CD4-positive, CD25-positive, alpha-beta regulatory T cell (primary cell): ENCODE measurements at regions not wholly inside any gene's neighbourhood (a gene's known extent, or its start where the extent isn't known, plus 50 kb on each side); places are given as distances from the start of the nearest gene placed in this dataset.

Experiments used
- ATAC-seq, 2 donors: fragments of 150-1000 bp; cut with Tn5 transposase; one replicate each; pipeline ENCODE4 v1.10.0; 2021; ENCODE audit warnings: low read depth in 2 of 2, moderate number of reproducible peaks in 2 of 2, moderate library complexity in 1 of 2
- DNase-seq, 3 donors: peaks; one replicate each; pipeline versions ENCODE4 v3.0.0 to v3.0.0-alpha.2; 2012 to 2022; ENCODE audit warnings: mixed read lengths in 1 of 3
- H3K27ac ChIP-seq: one replicate; pipeline ENCODE4 v1.7.0; 2013; ENCODE audit warnings: mild to moderate bottlenecking, low read length; ENCODE audit not compliant: insufficient read depth, poor library complexity, severe bottlenecking
- H3K27me3 ChIP-seq: one replicate; pipeline ENCODE4 v1.7.0; 2013; ENCODE audit warnings: low read length; ENCODE audit not compliant: control insufficient read depth, insufficient read depth
- H3K36me3 ChIP-seq: one replicate; pipeline ENCODE4 v1.7.0; 2013; ENCODE audit warnings: mild to moderate bottlenecking, low read length, moderate library complexity; ENCODE audit not compliant: control insufficient read depth, insufficient read depth
- H3K4me1 ChIP-seq: 2 replicates; pipeline ENCODE4 v1.7.0; 2013; ENCODE audit warnings: mild to moderate bottlenecking, low read length; ENCODE audit not compliant: insufficient read depth, control insufficient read depth, poor library complexity, severe bottlenecking
- H3K4me3 ChIP-seq: one replicate; pipeline ENCODE4 v1.7.0; 2013; ENCODE audit warnings: low read depth, mild to moderate bottlenecking, low read length, moderate library complexity
- H3K9me3 ChIP-seq, 2 experiments: 1 replicate in 1 of 2; 2 replicates in 1 of 2; pipeline ENCODE4 v1.7.0; 2013; ENCODE audit warnings: low read length in 2 of 2, mild to moderate bottlenecking in 1 of 2, moderate library complexity in 1 of 2; ENCODE audit not compliant: control insufficient read depth in 2 of 2
- H3K27ac Mint-ChIP-seq, 3 donors: one replicate each; pipeline ENCODE4 v1.8.0; 2020 to 2022; ENCODE audit warnings: mild to moderate bottlenecking in 3 of 3, mixed read lengths in 3 of 3, moderate library complexity in 2 of 3
- H3K27me3 Mint-ChIP-seq: one replicate; pipeline ENCODE4 v1.8.0; 2022; ENCODE audit warnings: mild to moderate bottlenecking, mixed read lengths
- H3K36me3 Mint-ChIP-seq: one replicate; pipeline ENCODE4 v1.8.0; 2020; ENCODE audit warnings: mixed read lengths
- H3K4me1 Mint-ChIP-seq, 4 donors: one replicate each; pipeline ENCODE4 v1.8.0; 2020 to 2022; ENCODE audit warnings: mixed read lengths in 4 of 4, mild to moderate bottlenecking in 1 of 4
- H3K4me3 Mint-ChIP-seq, 4 donors: one replicate each; pipeline ENCODE4 v1.8.0; 2020 to 2022; ENCODE audit warnings: mild to moderate bottlenecking in 4 of 4, mixed read lengths in 4 of 4, moderate library complexity in 3 of 4
- H3K9me3 Mint-ChIP-seq, 7 donors: one replicate each; pipeline ENCODE4 v1.8.0; 2020 to 2022; ENCODE audit warnings: mixed read lengths in 7 of 7, mild to moderate bottlenecking in 3 of 7, moderate library complexity in 2 of 7

DNA sequence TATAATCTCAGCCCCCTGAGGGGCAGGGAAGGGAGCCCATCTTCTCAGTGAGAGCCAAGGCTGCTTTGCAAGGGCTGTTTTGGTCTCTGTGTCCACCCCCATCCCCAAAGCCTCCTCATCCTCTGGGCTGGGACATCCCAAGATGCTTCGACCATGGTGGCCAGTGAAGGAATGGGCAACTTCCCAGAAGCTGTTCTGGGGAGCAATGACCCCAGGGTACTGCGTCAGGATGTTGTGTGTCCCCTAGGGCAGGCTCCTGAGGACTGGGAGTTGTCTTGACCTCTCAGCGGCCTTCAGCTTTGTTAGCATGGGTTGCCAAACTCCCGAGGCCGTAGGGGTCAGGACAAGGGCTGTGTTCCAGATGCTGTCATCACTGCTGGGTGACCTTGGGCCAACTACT is 238.4 kb upstream of the POU3F1 start:
- H3K27ac ChIP-seq: no peak overlapping the region

DNA sequence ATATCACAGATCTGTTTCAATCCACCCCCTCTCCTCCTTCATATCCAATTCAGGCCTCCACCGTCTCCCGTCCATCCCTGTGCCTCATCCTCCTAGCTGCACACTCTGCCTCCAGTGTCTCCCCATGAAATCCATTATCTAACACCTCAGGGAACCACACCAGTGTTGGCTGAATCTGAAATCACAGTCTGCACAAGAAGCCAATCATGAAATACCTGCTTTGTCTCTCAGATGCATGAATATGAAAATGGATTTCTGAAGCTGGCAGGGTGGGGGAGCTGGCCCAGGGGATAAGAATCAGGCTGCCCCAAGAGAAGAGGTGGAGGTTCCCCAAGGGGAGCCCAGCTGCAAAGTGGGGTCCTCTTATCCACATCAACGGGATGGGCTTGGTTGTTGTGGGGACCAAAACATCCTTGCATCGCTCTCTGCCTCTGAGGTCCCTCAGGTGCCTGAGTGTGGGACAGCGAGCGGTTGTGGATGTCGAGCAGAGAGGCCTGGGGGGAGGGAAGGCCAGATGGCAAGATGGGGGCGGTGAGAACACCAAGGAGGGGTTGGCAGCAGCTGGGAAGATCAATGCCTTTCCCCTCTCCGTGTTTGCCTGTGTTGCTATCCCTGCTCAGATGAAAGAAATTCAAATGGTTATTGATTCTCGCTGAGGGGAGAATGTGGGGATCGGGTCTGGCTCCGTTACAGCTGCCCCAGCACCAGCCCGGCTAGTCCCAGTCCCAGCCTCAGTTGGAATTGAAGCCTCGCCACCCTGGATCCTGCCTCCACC is 237.3 kb upstream of the POU3F1 start:
- Histone ChIP-seq H3K4me1 (no peaks in the 10 kb centered on the region), H3K27ac (no peak overlapping the region), H3K27me3 (no peaks in the 10 kb centered on the region), H3K4me3 (no peak overlapping the region), H3K9me3 (peaks cover 6 to 8% of the 10 kb centered on the region in 2 experiments), H3K36me3 (no peaks in the 10 kb centered on the region)
- H3K4me3 Mint-ChIP-seq: no peak overlapping the region
- ATAC-seq (no peak), DNase-seq (no peak)
- H3K9me3 Mint-ChIP-seq: peaks cover 0 to 12% (median 5%) of the 10 kb centered on the region in 7 donors
- no peaks in the 10 kb centered on the region for H3K36me3 Mint-ChIP-seq
- H3K4me1 Mint-ChIP-seq: no peaks in the 10 kb centered on the region
- H3K27ac Mint-ChIP-seq: no peak overlapping the region
- H3K27me3 Mint-ChIP-seq: peaks cover 24% of the 10 kb centered on the region

More for the DNA sequence above, 238.4 kb upstream of the POU3F1 start:
- Mint-ChIP-seq H3K36me3 (no peaks in the 10 kb centered on the region), H3K4me1 (no peaks in the 10 kb centered on the region), H3K4me3 (no peak overlapping the region), H3K9me3 (peaks cover 0 to 7% (median 2%) of the 10 kb centered on the region in 7 donors), H3K27ac (no peak overlapping the region), H3K27me3 (peaks cover 24% of the 10 kb centered on the region)
- Histone ChIP-seq H3K36me3 (no peaks in the 10 kb centered on the region), H3K9me3 (no peaks in the 10 kb centered on the region), H3K4me3 (no peak overlapping the region), H3K27me3 (no peaks in the 10 kb centered on the region), H3K4me1 (no peaks in the 10 kb centered on the region)
- ATAC-seq: no peak
- DNase-seq: no peak

DNA sequence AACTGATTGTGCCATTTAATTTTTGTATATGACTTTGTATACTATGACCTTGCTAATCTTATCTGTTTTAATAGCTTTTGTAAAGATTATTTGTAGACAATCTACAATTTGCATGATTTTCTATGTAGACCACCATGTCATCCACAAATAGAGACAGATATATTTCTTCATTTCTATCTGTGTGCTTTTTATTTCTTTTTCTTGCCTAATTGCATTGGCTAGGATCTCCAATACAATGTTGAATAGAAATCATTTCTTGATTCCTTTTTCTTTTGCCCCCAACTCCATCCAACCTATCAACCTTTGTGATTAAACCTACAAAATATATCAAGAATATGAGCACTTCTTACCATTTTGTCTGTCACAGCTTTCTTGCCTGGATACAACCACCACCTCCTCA is 232.6 kb upstream of the POU3F1 start:
- H3K9me3 ChIP-seq: peaks cover 11 to 13% of the 10 kb centered on the region in 2 experiments
- no peaks in the 10 kb centered on the region for H3K36me3 Mint-ChIP-seq

DNA sequence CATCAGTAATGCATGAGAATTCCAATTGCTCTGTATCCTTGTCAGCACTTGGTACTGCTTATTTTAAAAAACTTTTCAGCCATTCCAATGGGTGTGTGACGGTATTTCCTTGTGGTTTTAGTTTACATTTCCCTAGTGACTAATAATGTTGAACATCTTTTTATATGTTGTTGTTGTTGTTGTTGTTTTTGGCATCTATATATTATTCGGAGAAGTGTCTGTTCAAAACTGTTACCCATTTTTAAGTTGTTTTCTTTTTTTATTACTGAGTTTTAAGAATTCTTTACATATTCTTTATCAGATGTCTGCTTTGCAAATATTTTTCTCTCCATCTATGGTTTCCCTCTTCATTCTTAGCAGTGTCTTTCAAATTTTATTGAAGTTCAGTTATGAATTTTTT is 231.1 kb upstream of the POU3F1 start:
- no peak overlapping the region for H3K4me3 ChIP-seq
- H3K4me1 ChIP-seq: no peaks in the 10 kb centered on the region
- H3K36me3 Mint-ChIP-seq: no peaks in the 10 kb centered on the region
- ATAC-seq: no peak
- H3K4me1 Mint-ChIP-seq: no peaks in the 10 kb centered on the region
- no peak overlapping the region for H3K27ac Mint-ChIP-seq
- peaks cover 7% of the 10 kb centered on the region for H3K27me3 ChIP-seq
- peaks cover 11 to 13% of the 10 kb centered on the region in 2 experiments for H3K9me3 ChIP-seq
- H3K4me3 Mint-ChIP-seq: no peak overlapping the region
- H3K27ac ChIP-seq: no peak overlapping the region
- DNase-seq: no peak
- H3K9me3 Mint-ChIP-seq: peaks cover 0 to 28% (median 6%) of the 10 kb centered on the region in 7 donors
- no peaks in the 10 kb centered on the region for H3K36me3 ChIP-seq
- peaks cover 12% of the 10 kb centered on the region for H3K27me3 Mint-ChIP-seq

More for the DNA sequence above, 232.6 kb upstream of the POU3F1 start:
- Mint-ChIP-seq H3K27me3 (peaks cover 15% of the 10 kb centered on the region), H3K4me1 (no peaks in the 10 kb centered on the region), H3K4me3 (no peak overlapping the region), H3K9me3 (peaks cover 0 to 28% (median 9%) of the 10 kb centered on the region in 7 donors), H3K27ac (no peak overlapping the region)
- Histone ChIP-seq H3K27ac (no peak overlapping the region), H3K4me3 (no peak overlapping the region), H3K27me3 (peaks cover 3% of the 10 kb centered on the region), H3K36me3 (no peaks in the 10 kb centered on the region), H3K4me1 (no peaks in the 10 kb centered on the region)
- DNase-seq (no peak), ATAC-seq (no peak)

DNA sequence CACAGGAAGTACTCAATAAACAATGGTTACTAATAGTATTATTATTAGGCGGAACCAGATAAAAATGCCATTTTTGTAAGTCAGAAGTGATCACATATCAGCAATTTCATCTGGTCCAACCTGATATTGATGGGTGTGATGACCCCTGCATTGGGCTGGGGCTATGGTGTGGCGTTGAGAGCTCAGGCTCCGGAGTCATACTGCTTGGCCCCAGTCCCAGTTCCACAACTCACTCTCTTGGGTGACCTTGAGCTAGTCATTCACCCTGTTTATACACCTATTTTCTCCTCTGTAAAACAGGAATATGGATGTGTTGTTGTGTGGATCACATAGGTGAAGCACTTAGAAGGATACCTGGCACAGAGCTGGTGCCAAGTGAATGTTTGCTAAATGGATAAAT is 229.4 kb upstream of the POU3F1 start:
- Histone ChIP-seq H3K4me1 (no peaks in the 10 kb centered on the region), H3K4me3 (no peak overlapping the region), H3K36me3 (no peaks in the 10 kb centered on the region), H3K27ac (no peak overlapping the region), H3K27me3 (peaks cover 7% of the 10 kb centered on the region), H3K9me3 (peaks cover 11 to 13% of the 10 kb centered on the region in 2 experiments)
- Mint-ChIP-seq H3K27me3 (peaks cover 14% of the 10 kb centered on the region), H3K9me3 (peaks cover 0 to 28% (median 6%) of the 10 kb centered on the region in 7 donors), H3K36me3 (no peaks in the 10 kb centered on the region), H3K4me1 (no peaks in the 10 kb centered on the region), H3K27ac (no peak overlapping the region), H3K4me3 (no peak overlapping the region)
- ATAC-seq: no peak
- no peak for DNase-seq

- no peak for ATAC-seq
- peaks cover 0 to 27% (median 4%) of the 10 kb centered on the region in 7 donors for H3K9me3 Mint-ChIP-seq
Measured at GRCh38 chr1:38274974-38275373, 228.4 kb upstream of the POU3F1 start.

DNA sequence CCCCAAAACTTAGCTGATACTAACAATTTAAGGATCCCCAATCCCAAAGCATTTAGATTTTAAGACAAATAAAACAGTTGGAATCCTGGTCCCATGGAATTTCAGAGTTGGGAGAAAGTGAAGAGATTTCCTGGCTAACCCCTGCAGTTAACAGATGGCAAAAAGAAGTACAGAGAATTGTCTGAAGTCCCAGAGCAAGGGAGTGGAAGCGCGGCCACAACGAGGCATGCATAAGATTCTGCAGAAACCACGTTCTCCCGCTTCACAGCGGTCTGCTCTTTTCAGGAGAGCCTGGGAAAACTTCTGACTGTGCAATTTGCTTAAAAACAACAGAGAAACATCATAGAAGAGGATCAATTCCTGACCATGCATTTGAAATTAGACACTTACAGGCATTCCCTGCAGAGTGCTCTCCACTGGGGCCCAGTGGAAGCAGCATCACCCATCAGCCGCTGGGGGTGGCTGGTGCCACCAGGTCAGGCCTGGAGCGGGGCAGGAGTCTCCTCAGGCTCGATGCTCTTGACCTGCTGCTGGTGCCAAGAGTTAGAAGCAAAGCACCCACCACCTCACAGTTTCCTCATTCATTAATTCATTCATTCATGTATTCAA is 226.7 kb upstream of the POU3F1 start:
- Mint-ChIP-seq H3K36me3 (no peaks in the 10 kb centered on the region), H3K27ac (no peak overlapping the region), H3K9me3 (peaks cover 0 to 11% (median 2%) of the 10 kb centered on the region in 7 donors), H3K27me3 (peaks cover 19% of the 10 kb centered on the region), H3K4me1 (no peaks in the 10 kb centered on the region), H3K4me3 (no peak overlapping the region)
- Histone ChIP-seq H3K4me1 (no peaks in the 10 kb centered on the region), H3K27me3 (peaks cover 7% of the 10 kb centered on the region), H3K4me3 (no peak overlapping the region), H3K36me3 (no peaks in the 10 kb centered on the region), H3K27ac (no peak overlapping the region), H3K9me3 (peaks cover 0 to 1% of the 10 kb centered on the region in 2 experiments)
- no peak for DNase-seq
- ATAC-seq: no peak

More at GRCh38 chr1:38274974-38275373, 228.4 kb upstream of the POU3F1 start:
- Mint-ChIP-seq H3K27me3 (peaks cover 14% of the 10 kb centered on the region), H3K4me1 (no peaks in the 10 kb centered on the region), H3K27ac (no peak overlapping the region), H3K4me3 (no peak overlapping the region), H3K36me3 (no peaks in the 10 kb centered on the region)
- Histone ChIP-seq H3K36me3 (no peaks in the 10 kb centered on the region), H3K4me3 (no peak overlapping the region), H3K9me3 (peaks cover 11 to 13% of the 10 kb centered on the region in 2 experiments), H3K4me1 (no peaks in the 10 kb centered on the region), H3K27me3 (peaks cover 7% of the 10 kb centered on the region), H3K27ac (no peak overlapping the region)
- no peak for DNase-seq
